Adrenal gland (tissue), 9 donors: ENCODE measurements at regions not wholly inside any gene's neighbourhood (a gene's known extent, or its start where the extent isn't known, plus 50 kb on each side); places are given as distances from the start of the nearest gene placed in this dataset.

Experiments used
- DNase-seq, 7 donors: peaks; one replicate each; pipeline ENCODE4 v3.0.0-alpha.2; 2019 to 2020
- H3K27ac ChIP-seq, 5 donors: fragments of 200-600 bp; sonication (generic) in 4 of 5; 1 replicate in 3 of 5; 2 replicates in 2 of 5; pipeline versions ENCODE4 v1.5.1 to v1.8.0; 2016 to 2020; ENCODE audit warnings: mild to moderate bottlenecking in 1 of 5
- H3K27me3 ChIP-seq: fragments of 200-600 bp; 2 replicates; pipeline ENCODE4 v1.8.0; 2021
- H3K36me3 ChIP-seq, 2 donors: fragments of 200-600 bp; replicated peaks in 1 of 2; 1 replicate in 1 of 2; 2 replicates in 1 of 2; pipeline versions ENCODE4 v1.5.1 to v1.8.0; 2018 to 2022
- H3K4me1 ChIP-seq, 2 donors: fragments of 200-600 bp; replicated peaks in 1 of 2; 1 replicate in 1 of 2; 2 replicates in 1 of 2; pipeline versions ENCODE4 v1.5.1 to v1.8.0; 2018 to 2021
- H3K4me3 ChIP-seq, 4 donors: fragments of 200-600 bp; sonication (generic) in 3 of 4; one replicate each; pipeline ENCODE4 v1.5.1; 2016 to 2018
- H3K9me3 ChIP-seq, 3 donors: fragments of 200-600 bp; sonication (generic) in 1 of 3; replicated peaks in 1 of 3; 1 replicate in 2 of 3; 2 replicates in 1 of 3; pipeline versions ENCODE4 v1.5.1 to v1.8.0; 2016 to 2021
- CTCF ChIP-seq, 6 experiments: fragments of 450-650 bp in 4 of 6; fragments of 200-600 bp in 2 of 6; sonication (generic) in 1 of 6; IDR thresholded peaks; 1 replicate in 5 of 6; 2 replicates in 1 of 6; pipeline versions ENCODE4 v1.5.1 to v1.8.0; 2016 to 2021; ENCODE audit warnings: antibody characterized with exemption in 6 of 6, mild to moderate bottlenecking in 2 of 6, moderate library complexity in 1 of 6
- POLR2A ChIP-seq, 2 donors: fragments of 450-650 bp; IDR thresholded peaks; one replicate each; pipeline ENCODE4 v1.6.1; 2017; ENCODE audit warnings: antibody characterized with exemption in 2 of 2, mild to moderate bottlenecking in 2 of 2, moderate library complexity in 1 of 2
- WGBS, 4 donors: extraction: QIAGEN DNeasy Blood & Tissue Kit in 2 of 4; methylation state at CpG; one replicate each; pipeline versions ENCODE4 v1.1.5 to v1.1.7; 2013 to 2017; 5-methylcytosine and 5-hydroxymethylcytosine counted together
- intact Hi-C, 2 donors: fragments of 100-400 bp; cut with DNase I; formaldehyde crosslinking; loops; one replicate each; pipeline versions ENCODE4 v1.14.1 to v1.15.0; 2022 to 2023
- donor health status: healthy with polysubstance abuse.
- donor health status: Bipolar disorder and iron deficiency.
- donor health status: DM: yes; HTN: yes; CAD: no.
- donor health status: DM: no; HTN: no; CAD: no.
- donor health status: DM: no; HTN: no; CAD: no.

DNA sequence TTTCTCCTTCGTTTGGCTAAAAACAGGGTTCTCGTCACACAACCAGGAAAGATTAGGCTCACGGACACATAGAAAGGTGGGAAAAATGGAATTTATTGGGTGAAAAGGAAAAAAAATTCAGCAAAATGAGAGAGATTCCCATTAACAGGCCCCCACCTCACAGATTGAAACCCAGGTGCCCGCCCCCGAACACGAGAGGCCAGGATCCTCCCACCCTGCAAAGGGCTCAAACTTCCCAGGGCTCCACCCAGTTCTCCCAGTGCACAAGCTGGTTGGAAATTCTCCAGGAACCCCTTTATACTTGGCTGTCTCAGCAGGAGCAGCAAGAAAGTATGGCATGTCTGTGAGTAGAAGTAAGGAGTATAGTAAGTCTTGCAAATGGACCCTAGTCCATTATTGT lies 499.7 kb downstream of the RWDD3 start:
- DNase-seq, result no peak
- Histone ChIP-seq H3K27me3 (no peaks in the 10 kb centered on the region), H3K27ac (no peak overlapping the region), H3K4me1 (no peaks in the 10 kb centered on the region), H3K4me3 (no peak overlapping the region), H3K9me3 (no peaks in the 10 kb centered on the region), H3K36me3 (no peaks in the 10 kb centered on the region)
- TF ChIP-seq CTCF (IDR thresholded peaks at IDR 0.05) (no peak), POLR2A (IDR thresholded peaks at IDR 0.05) (no peak)
- intact Hi-C loops, result no loop called here
- WGBS, 4 donors, result 76 to 88% (median 77%) methylated on average over 6 of the region's 6 CpGs

- Histone ChIP-seq H3K9me3 (no peaks in the 10 kb centered on the region), H3K27ac (no peak overlapping the region), H3K36me3 (no peaks in the 10 kb centered on the region), H3K4me3 (no peak overlapping the region), H3K27me3 (no peaks in the 10 kb centered on the region), H3K4me1 (no peaks in the 10 kb centered on the region)
- TF ChIP-seq POLR2A (IDR thresholded peaks at IDR 0.05), result no peak
- no peak for TF ChIP-seq CTCF (IDR thresholded peaks at IDR 0.05)
- WGBS, 4 donors, result 49 to 64% (median 62%) methylated on average over 2 of the region's 2 CpGs
- intact Hi-C loops, result no loop called here
- DNase-seq, result no peak
Measured at GRCh38 chr1:95734560-95734959, 500.6 kb downstream of the RWDD3 start.

- intact Hi-C loops, result no loop called here
- H3K36me3 ChIP-seq, result no peaks in the 10 kb centered on the region
- H3K27me3 ChIP-seq, result no peaks in the 10 kb centered on the region
- no peak overlapping the region for H3K4me3 ChIP-seq
- no peak overlapping the region for H3K27ac ChIP-seq
- no peak for DNase-seq
- no peaks in the 10 kb centered on the region for H3K9me3 ChIP-seq
- WGBS, 4 donors, result 55 to 74% (median 68%) methylated on average over 2 to 3 of the region's 3 CpGs
- no peak for TF ChIP-seq CTCF (IDR thresholded peaks at IDR 0.05)
- no peak for TF ChIP-seq POLR2A (IDR thresholded peaks at IDR 0.05)
- H3K4me1 ChIP-seq, result no peaks in the 10 kb centered on the region
Measured at GRCh38 chr1:95742591-95743089, 508.6 kb downstream of the RWDD3 start.

GRCh38 chr1:95744731-95745130 lies 510.7 kb downstream of the RWDD3 start:
- no peak overlapping the region for H3K4me3 ChIP-seq
- 46 to 59% (median 53%) methylated on average over 2 of the region's 2 CpGs for WGBS, 4 donors

More at GRCh38 chr1:95744731-95745130, 510.7 kb downstream of the RWDD3 start:
- Histone ChIP-seq H3K9me3 (no peaks in the 10 kb centered on the region), H3K27me3 (no peaks in the 10 kb centered on the region), H3K27ac (no peak overlapping the region), H3K4me1 (no peaks in the 10 kb centered on the region), H3K36me3 (no peaks in the 10 kb centered on the region)
- TF ChIP-seq CTCF (IDR thresholded peaks at IDR 0.05) (no peak), POLR2A (IDR thresholded peaks at IDR 0.05) (no peak)
- no peak for DNase-seq
- intact Hi-C loops, result no loop called here
